ENCODE measurements at regions not wholly inside any gene's neighbourhood (a gene's known extent, or its start where the extent isn't known, plus 50 kb on each side); places are given as distances from the start of the nearest gene placed in this dataset.

GRCh38 chr12:119245904-119246494 lies 67.3 kb downstream of the HSPB8 start:
- in situ Hi-C loops (cut with MboI; ENCODE audit: low pct_unique_long_range_greater_than_20kb, low sequenced_read_pairs) = no loop called here
- no peak for DNase-seq

GRCh38 chr12:119247007-119247719 lies 68.4 kb downstream of the HSPB8 start:
- no peak for DNase-seq
- in situ Hi-C loops (cut with MboI; ENCODE audit: low pct_unique_long_range_greater_than_20kb, low sequenced_read_pairs) = no loop called here

- in situ Hi-C loops (cut with MboI; ENCODE audit: low pct_unique_long_range_greater_than_20kb, low sequenced_read_pairs) = no loop called here
Measured at GRCh38 chr12:119247720-119248043, 69.0 kb downstream of the HSPB8 start.

GRCh38 chr12:119249383-119250155 lies 70.8 kb downstream of the HSPB8 start:
- no peak for DNase-seq
- in situ Hi-C loops (cut with MboI; ENCODE audit: low pct_unique_long_range_greater_than_20kb, low sequenced_read_pairs) = no loop called here

More at GRCh38 chr12:119247720-119248043, 69.0 kb downstream of the HSPB8 start:
- DNase-seq = no peak

GRCh38 chr12:119255314-119255713 lies 76.6 kb downstream of the HSPB8 start:
- in situ Hi-C loops (cut with MboI; ENCODE audit: low pct_unique_long_range_greater_than_20kb, low sequenced_read_pairs) = no loop called here
- DNase-seq = no peak

GRCh38 chr12:119258149-119258548 lies 76.4 kb upstream of the CCDC60 start:
- peak; percentile 44 for DNase-seq
- in situ Hi-C loops (cut with MboI; ENCODE audit: low pct_unique_long_range_greater_than_20kb, low sequenced_read_pairs) = no loop called here

- DNase-seq = no peak
- in situ Hi-C loops (cut with MboI; ENCODE audit: low pct_unique_long_range_greater_than_20kb, low sequenced_read_pairs) = no loop called here
Measured at GRCh38 chr12:119258556-119258955, 76.0 kb upstream of the CCDC60 start.

- DNase-seq = peak; percentile 35
- in situ Hi-C loops (cut with MboI; ENCODE audit: low pct_unique_long_range_greater_than_20kb, low sequenced_read_pairs) = no loop called here
Measured at GRCh38 chr12:119259484-119259883, 75.0 kb upstream of the CCDC60 start.

- DNase-seq = no peak
- in situ Hi-C loops (cut with MboI; ENCODE audit: low pct_unique_long_range_greater_than_20kb, low sequenced_read_pairs) = no loop called here
Measured at GRCh38 chr12:119262388-119262787, 72.1 kb upstream of the CCDC60 start.

- in situ Hi-C loops (cut with MboI; ENCODE audit: low pct_unique_long_range_greater_than_20kb, low sequenced_read_pairs) = no loop called here
- no peak for DNase-seq
Measured at GRCh38 chr12:119263466-119263865, 71.1 kb upstream of the CCDC60 start.

GRCh38 chr12:119266963-119267362 lies 67.6 kb upstream of the CCDC60 start:
- in situ Hi-C loops (cut with MboI; ENCODE audit: low pct_unique_long_range_greater_than_20kb, low sequenced_read_pairs) = no loop called here
- DNase-seq = no peak

GRCh38 chr12:119274636-119275065 lies 59.9 kb upstream of the CCDC60 start:
- DNase-seq = no peak
- in situ Hi-C loops (cut with MboI; ENCODE audit: low pct_unique_long_range_greater_than_20kb, low sequenced_read_pairs) = no loop called here

- in situ Hi-C loops (cut with MboI; ENCODE audit: low pct_unique_long_range_greater_than_20kb, low sequenced_read_pairs) = no loop called here
- DNase-seq = no peak
Measured at GRCh38 chr12:119283310-119283709, 51.2 kb upstream of the CCDC60 start.
